SU-DHL-6 (cell line): ENCODE measurements at regions not wholly inside any gene's neighbourhood (a gene's known extent, or its start where the extent isn't known, plus 50 kb on each side); places are given as distances from the start of the nearest gene placed in this dataset.

Experiments
- H2AFZ ChIP-seq: fragments of 200-600 bp; sonication (generic); 2 replicates; pipeline ENCODE4 v1.6.1; 2014; ENCODE audit warnings: low read depth, mild to moderate bottlenecking, moderate library complexity, mixed read lengths, antibody characterized with exemption, low read length; ENCODE audit not compliant: severe bottlenecking
- H3F3A ChIP-seq: fragments of 200-600 bp; shearing (Covaris generic); 2 replicates; pipeline ENCODE4 v1.6.0; 2016; ENCODE audit warnings: antibody characterized with exemption, mild to moderate bottlenecking; ENCODE audit not compliant: insufficient read depth
- H3K27ac ChIP-seq: fragments of 200-600 bp; sonication (generic); 2 replicates; pipeline ENCODE4 v1.5.1; 2016; ENCODE audit warnings: low read depth, mild to moderate bottlenecking, low read length, moderate library complexity, mixed read lengths
- H3K27me3 ChIP-seq: fragments of 200-600 bp; sonication (generic), shearing (Covaris generic); 2 replicates; pipeline ENCODE4 v1.6.0; 2014; ENCODE audit warnings: mild to moderate bottlenecking, low read length
- H3K36me3 ChIP-seq: fragments of 200-600 bp; sonication (generic); 2 replicates; pipeline ENCODE4 v1.6.1; 2014; ENCODE audit warnings: mild to moderate bottlenecking, low read length, mixed read lengths
- H3K4me2 ChIP-seq: fragments of 300-600, 200-600 bp; shearing (Covaris generic), sonication (generic); 2 replicates; pipeline ENCODE4 v1.6.0; 2014; ENCODE audit warnings: low read length, low read depth, mild to moderate bottlenecking; ENCODE audit not compliant: poor library complexity, severe bottlenecking
- H3K4me3 ChIP-seq: fragments of 200-600 bp; sonication (generic); 2 replicates; pipeline ENCODE4 v1.5.1; 2014; ENCODE audit warnings: antibody characterized with exemption, low read length, mild to moderate bottlenecking, mixed read lengths; ENCODE audit not compliant: insufficient read depth, poor library complexity, severe bottlenecking
- H3K79me2 ChIP-seq: fragments of 200-600 bp; sonication (generic); 2 replicates; pipeline ENCODE4 v1.6.1; 2014; ENCODE audit warnings: mild to moderate bottlenecking, low read length, moderate library complexity; ENCODE audit not compliant: insufficient read depth
- H3K9ac ChIP-seq: fragments of 200-600 bp; sonication (generic); 2 replicates; pipeline ENCODE4 v1.7.0; 2014; ENCODE audit warnings: mild to moderate bottlenecking, low read length
- H3K9me2 ChIP-seq: fragments of 200-600 bp; sonication (generic); replicated peaks from 2 replicates; pipeline ENCODE4 v1.6.1; 2014; ENCODE audit warnings: low read length; ENCODE audit not compliant: insufficient read depth
- H3K9me3 ChIP-seq: fragments of 200-600 bp; sonication (generic); 2 replicates; pipeline ENCODE4 v1.6.1; 2014; ENCODE audit warnings: low read length, mixed read lengths; ENCODE audit not compliant: insufficient read depth
- H4K20me1 ChIP-seq: fragments of 200-600 bp; sonication (generic); 2 replicates; pipeline ENCODE4 v1.6.1; 2014; ENCODE audit warnings: low read depth, mild to moderate bottlenecking, antibody characterized with exemption, low read length, moderate library complexity, mixed read lengths
- EZH2phosphoT487 ChIP-seq: fragments of 200-600 bp; sonication (generic), shearing (Covaris generic); conservative IDR thresholded peaks from 2 replicates; pipeline ENCODE4 v1.6.1; 2018; ENCODE audit warnings: mild to moderate bottlenecking, antibody characterized with exemption, low read length, moderate library complexity, mixed read lengths
- TF ChIP-seq, protein P1 (sequence below): fragments of 200-600 bp; sonication (generic); IDR thresholded peaks from one replicate; pipeline ENCODE4 v1.5.1; 2017; ENCODE audit warnings: antibody characterized with exemption, mild to moderate bottlenecking, low read length, moderate library complexity; ENCODE audit not compliant: insufficient read depth, poor library complexity, severe bottlenecking

DNA sequence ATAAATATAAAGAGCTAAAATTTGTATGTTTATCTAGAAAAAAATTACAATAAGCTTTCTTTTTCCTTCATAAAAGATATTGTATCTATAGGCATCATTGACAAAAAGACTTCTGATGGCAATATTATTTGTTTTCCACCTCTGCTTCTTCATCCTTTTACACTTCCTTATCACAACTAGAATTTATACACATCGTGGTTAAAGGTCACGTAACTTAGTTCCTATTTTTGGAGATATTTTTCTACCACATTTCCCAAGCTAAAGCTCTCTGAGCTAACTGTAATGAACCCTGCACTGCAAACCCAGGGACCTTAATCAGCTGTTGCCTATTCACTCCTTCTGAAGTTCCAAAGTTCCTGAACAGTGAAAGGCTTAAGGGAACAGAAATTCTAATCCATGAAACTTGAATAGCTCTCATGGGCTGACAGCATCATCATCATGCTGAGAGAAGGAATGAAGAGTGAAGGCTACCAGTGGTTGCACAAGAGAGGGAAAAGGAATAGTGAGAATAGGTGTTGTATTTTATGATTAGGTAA is 106.1 kb upstream of the SLC13A1 start:
- no peaks in the 10 kb centered on the region for H3K27me3 ChIP-seq
- no peak overlapping the region for H3K9ac ChIP-seq
- no peak overlapping the region for H3K4me3 ChIP-seq
- H3K4me2 ChIP-seq, result no peak overlapping the region
- H3K9me2 ChIP-seq, result no peaks in the 10 kb centered on the region
- no peaks in the 10 kb centered on the region for H3K9me3 ChIP-seq
- no peak overlapping the region for H3K27ac ChIP-seq
- no peaks in the 10 kb centered on the region for H3F3A ChIP-seq
- TF ChIP-seq, protein P1, sequence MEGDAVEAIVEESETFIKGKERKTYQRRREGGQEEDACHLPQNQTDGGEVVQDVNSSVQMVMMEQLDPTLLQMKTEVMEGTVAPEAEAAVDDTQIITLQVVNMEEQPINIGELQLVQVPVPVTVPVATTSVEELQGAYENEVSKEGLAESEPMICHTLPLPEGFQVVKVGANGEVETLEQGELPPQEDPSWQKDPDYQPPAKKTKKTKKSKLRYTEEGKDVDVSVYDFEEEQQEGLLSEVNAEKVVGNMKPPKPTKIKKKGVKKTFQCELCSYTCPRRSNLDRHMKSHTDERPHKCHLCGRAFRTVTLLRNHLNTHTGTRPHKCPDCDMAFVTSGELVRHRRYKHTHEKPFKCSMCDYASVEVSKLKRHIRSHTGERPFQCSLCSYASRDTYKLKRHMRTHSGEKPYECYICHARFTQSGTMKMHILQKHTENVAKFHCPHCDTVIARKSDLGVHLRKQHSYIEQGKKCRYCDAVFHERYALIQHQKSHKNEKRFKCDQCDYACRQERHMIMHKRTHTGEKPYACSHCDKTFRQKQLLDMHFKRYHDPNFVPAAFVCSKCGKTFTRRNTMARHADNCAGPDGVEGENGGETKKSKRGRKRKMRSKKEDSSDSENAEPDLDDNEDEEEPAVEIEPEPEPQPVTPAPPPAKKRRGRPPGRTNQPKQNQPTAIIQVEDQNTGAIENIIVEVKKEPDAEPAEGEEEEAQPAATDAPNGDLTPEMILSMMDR, result no peak
- no peak for TF ChIP-seq EZH2phosphoT487
- no peaks in the 10 kb centered on the region for H3K79me2 ChIP-seq
- H2AFZ ChIP-seq, result no peak overlapping the region
- no peaks in the 10 kb centered on the region for H4K20me1 ChIP-seq
- H3K36me3 ChIP-seq, result no peaks in the 10 kb centered on the region

- Histone ChIP-seq H3K27me3 (no peaks in the 10 kb centered on the region), H3K9me3 (no peaks in the 10 kb centered on the region), H3K4me3 (no peak overlapping the region), H3K79me2 (no peaks in the 10 kb centered on the region), H3K27ac (no peak overlapping the region), H3K9me2 (no peaks in the 10 kb centered on the region), H3K36me3 (no peaks in the 10 kb centered on the region), H2AFZ (no peak overlapping the region), H3F3A (no peaks in the 10 kb centered on the region), H3K4me2 (no peak overlapping the region), H4K20me1 (no peaks in the 10 kb centered on the region), H3K9ac (no peak overlapping the region)
- no peak for TF ChIP-seq EZH2phosphoT487
- TF ChIP-seq, protein P1, result no peak
These were observed 104.2 kb upstream of the SLC13A1 start for GRCh38 chr7:123303926-123304325.

GRCh38 chr7:123296965-123297364 is 97.2 kb upstream of the SLC13A1 start:
- H3F3A ChIP-seq, result no peaks in the 10 kb centered on the region

More at GRCh38 chr7:123296965-123297364, 97.2 kb upstream of the SLC13A1 start:
- no peaks in the 10 kb centered on the region for H3K27me3 ChIP-seq
- H3K4me3 ChIP-seq, result no peak overlapping the region
- no peaks in the 10 kb centered on the region for H3K36me3 ChIP-seq
- H3K27ac ChIP-seq, result no peak overlapping the region
- H3K4me2 ChIP-seq, result no peak overlapping the region
- no peaks in the 10 kb centered on the region for H3K9me2 ChIP-seq
- TF ChIP-seq, protein P1, result no peak
- TF ChIP-seq EZH2phosphoT487, result no peak
- H4K20me1 ChIP-seq, result no peaks in the 10 kb centered on the region
- no peaks in the 10 kb centered on the region for H3K9me3 ChIP-seq
- H3K9ac ChIP-seq, result no peak overlapping the region
- no peaks in the 10 kb centered on the region for H3K79me2 ChIP-seq
- H2AFZ ChIP-seq, result no peak overlapping the region
